ENCODE measurements at regions not wholly inside any gene's neighbourhood (a gene's known extent, or its start where the extent isn't known, plus 50 kb on each side); places are given as distances from the start of the nearest gene placed in this dataset.
"Not testable (repeated sequence)": the region's sequence is repeated elsewhere in the genome, so short reads cannot be mapped to it uniquely, and the experiment has no call there.

- no peak for DNase-seq
Observed at GRCh38 chr10:60508831-60509230, 119.2 kb upstream of the ANK3 start.

- DNase-seq = no peak
Observed at GRCh38 chr10:60508037-60508436, 118.4 kb upstream of the ANK3 start.

- DNase-seq = no peak
Observed at GRCh38 chr10:60502621-60503020, 112.9 kb upstream of the ANK3 start.

DNA sequence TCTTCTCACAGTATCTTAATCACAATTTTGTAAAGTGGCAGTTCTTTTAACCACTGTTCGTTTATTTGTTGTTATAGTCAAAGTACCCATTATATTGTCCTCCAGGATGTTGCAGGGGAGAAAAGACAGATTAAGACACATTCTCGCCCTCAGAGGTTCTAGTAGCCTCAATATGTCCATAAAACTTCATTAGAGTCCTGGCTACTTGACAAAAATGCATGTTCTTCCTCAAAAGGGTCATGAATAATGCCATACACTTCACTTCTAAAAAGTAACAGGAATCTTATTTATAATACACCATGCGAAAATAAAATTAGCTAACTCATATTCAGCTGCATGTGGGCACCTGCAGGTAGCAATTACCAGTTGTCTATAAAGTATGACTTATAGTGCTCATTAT is 109.3 kb upstream of the ANK3 start:
- no peak for DNase-seq

DNA sequence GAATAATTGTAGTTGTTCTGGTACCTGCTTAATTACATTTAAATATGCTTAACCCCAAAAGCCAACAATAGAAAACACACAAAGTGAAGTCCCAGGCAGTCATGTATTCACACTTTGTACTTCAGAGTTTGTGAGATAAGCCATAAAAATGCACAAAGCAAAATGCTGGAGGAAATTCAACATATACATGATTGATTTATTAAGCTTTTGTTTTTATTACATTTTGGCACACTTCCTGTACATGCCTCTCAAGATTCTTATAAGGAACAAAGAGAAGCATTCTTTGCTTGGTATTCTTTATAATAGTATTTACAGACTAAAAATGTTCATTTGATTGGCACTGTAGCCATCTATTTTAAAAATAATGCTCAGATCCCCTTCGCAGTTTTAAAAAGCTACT is 107.7 kb upstream of the ANK3 start:
- DNase-seq = no peak

DNA sequence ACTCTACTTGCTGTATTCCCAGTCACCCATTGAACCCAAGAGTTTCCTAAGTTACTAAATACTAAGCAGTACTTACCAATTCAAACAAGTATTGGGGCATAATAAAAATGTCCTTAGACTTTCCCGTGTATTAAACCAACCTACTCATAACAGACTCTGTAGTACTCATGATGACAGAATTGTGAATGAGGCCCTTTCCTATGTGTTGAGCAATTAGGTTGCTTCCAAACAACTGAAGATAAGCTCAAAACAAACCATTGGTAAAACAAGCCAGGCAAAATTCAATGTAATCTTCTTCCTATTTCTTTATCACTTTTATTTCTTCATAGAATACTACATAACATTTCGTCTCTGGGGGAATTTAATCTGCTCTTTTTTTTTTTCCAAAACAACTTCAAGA is 106.5 kb upstream of the ANK3 start:
- DNase-seq = no peak

DNA sequence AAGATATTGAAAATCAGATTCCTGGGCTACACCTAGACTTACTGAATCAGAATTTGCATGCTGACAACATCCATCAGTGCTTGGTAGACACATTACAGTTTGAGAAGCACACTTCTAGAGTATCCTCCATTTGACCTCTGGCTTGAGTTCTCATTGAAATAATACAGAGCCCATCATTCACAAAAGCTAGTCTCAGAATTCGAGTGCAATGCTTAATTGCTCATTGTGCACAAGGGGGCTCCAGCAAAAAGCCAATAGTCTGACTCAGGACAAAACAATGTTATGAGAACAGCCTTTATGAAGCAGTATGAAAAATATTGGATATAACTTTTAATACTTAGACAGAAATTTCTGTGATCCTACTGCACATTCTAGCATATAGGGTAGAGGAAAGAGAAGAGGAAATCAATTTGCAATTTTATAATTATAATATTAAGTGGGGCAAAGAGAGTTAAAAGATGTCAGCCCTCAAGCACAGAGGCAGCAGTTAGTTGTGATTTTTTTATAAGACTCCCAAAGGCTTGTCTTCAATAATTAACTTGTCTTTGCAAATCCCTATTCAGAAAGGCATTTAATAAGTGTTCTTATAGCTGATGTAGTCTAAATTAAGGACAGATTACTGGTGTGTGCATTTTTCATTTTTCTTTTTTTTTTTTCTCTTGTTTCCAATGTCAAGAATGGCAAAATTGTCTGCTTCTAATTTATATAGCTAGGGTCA is 105.8 kb upstream of the ANK3 start:
- no peak for DNase-seq

DNA sequence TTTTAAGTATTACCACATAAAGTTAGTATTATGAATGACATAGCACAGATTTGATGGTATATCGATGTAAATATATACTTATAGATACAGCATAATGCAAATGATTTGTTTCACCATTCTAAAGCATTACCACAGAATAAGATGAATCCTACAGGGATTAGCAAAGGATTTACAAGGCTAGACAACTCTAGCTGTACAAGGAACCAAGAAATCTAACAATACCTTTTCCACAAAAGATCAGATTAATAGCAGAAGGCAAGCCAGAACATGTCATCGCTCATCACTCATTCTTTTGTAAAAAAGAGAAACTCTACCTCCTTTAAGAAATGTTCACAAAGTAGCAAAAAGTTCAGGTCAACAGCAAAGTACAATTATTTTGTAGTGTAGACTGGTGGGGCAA is 105.1 kb upstream of the ANK3 start:
- DNase-seq = no peak

DNA sequence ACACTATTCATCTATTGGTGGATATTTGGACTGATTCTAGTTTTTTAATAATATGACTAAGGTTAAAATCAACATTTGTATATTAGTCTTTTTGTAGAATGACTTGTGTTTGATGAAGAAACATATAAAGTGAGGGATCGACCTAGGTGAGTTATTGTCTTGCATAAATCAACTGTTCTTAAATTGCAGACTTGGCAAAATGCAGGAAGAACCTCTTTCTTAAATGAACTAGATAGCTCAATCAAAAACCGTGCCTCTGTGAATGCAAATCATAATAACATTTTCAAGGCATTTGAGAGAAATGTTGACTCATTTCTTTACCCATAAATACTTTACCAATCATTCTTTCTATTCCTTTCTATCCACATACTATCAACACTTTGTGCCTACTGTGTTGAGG is 101.5 kb upstream of the ANK3 start:
- DNase-seq = no peak

DNA sequence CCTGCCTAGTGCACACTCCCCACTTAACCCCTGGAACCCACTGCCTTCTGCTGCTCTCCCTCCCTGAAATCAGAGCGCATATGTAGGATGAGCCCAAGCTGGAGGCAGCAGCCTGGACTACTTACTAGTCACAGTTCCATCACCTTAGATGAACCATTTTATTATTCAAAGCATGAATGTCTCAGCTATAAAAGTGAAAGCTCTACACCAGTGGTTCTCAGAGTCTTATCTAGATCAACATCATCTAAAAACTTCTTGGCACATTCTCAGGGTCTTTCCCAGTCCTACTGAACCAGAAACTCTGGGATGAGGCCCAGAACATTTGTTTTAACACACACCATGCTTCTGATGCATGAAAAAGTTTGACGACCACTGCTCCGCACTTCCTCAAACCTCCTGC is 100.3 kb upstream of the ANK3 start:
- DNase-seq = no peak

- DNase-seq = no peak
Observed at GRCh38 chr10:60488111-60488669, 98.5 kb upstream of the ANK3 start.

GRCh38 chr10:60487543-60487942 is 97.9 kb upstream of the ANK3 start:
- no peak for DNase-seq

DNA sequence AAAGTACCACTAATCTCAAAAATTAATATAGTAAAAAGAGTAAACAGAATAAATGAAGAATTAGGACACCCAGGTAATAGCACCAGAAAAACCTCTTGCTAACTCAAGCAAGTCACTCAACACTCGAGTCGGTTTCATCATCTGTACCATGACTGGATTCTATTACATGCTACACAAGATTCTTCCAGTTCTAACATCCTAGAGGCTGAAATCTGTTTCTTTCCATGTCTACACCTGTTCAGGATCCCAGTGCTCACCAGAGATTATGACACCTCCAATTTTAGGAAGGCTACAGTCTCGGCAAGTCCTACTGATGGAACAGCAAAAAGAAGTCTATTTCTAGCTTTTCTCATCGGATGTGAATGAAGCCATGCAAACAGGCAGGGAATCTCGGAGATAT is 95.3 kb upstream of the ANK3 start:
- DNase-seq = no peak

DNA sequence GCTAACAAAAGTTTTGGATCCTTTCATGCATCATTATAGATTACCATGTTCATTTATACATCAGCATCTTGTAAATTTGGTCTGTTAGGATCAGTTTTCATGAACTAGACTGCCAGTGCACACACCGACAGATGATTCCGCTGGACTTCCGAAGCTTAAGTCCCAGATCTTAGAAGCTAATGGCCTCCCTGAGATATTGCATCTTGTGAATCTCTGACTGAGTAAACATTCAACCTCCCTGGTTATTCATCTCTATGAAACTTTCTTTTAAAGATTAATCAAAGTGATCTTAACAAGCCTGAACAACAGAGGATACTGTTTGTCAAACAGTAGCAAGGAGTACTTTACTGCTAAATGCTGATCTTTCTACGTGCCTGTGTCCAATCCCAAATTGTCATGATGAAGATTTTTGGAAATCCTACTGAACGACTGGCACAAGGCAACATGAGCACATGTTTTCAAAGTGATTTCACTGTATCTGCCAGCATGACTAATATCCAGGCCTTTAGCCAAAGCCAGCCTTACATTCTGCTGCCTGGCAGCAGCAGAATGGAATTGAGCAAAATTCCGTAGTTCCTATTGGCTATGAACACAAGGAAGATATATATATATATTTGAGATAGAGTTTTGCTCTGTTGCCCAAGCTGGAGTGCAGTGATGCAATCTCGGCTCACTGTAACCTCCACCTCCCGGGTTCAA is 91.3 kb upstream of the ANK3 start:
- no peak for DNase-seq

GRCh38 chr10:60479305-60480020 is 89.8 kb upstream of the ANK3 start:
- DNase-seq = no peak

- no peak for DNase-seq
Observed at GRCh38 chr10:60476451-60476850, 86.8 kb upstream of the ANK3 start.

DNA sequence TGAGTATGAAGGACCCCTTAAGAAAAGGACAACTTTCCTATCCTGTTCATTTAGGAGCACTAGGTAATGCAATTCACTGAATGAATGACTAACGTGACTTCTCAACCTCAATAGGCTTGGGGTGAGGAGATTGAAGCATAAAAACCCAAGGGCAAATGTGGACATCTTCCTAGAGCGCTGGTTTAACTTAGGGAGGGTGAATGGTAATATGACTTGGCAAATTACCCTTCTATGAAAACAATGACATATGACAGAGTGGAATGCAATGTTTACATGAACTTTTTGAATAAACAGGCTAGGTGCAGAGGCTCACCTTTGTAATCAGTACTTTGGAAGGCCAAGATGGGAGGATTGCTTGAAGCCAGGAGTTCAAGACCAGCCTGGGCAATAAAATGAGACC is 83.9 kb upstream of the ANK3 start:
- DNase-seq = no peak

DNA sequence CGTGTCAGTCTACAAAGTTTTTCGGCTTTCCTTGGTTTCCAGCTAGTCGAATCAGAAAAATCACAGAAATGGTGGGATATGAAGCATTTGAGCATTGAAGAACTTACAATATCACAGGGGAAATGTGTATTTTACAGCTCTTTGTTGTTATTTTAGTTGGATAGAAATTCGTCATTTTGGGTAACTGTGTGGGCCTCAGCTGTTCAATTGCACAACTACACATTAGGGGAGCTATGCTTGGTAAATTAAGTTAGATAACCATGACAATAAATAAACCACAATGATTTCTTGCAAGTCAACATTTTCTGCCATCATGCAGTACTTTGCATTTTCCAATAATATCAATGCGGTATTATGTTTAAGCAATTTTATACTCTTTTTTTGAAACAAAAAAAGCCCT is 80.4 kb upstream of the ANK3 start:
- DNase-seq = no peak

DNA sequence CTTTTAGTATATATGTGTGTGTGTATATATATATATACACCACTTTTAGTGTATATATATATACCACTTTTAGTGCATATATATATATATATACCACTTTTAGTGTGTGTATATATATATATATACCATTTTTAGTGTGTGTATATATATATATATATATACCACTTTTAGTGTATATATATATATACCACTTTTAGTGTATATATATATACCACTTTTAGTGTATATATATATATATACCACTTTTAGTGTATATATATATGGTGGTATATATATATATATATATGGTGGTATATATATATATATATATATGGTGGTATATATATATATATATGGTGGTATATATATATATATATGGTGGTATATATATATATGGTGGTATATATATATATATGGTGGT is 79.5 kb upstream of the ANK3 start:
- not testable (repeated sequence) for DNase-seq

DNA sequence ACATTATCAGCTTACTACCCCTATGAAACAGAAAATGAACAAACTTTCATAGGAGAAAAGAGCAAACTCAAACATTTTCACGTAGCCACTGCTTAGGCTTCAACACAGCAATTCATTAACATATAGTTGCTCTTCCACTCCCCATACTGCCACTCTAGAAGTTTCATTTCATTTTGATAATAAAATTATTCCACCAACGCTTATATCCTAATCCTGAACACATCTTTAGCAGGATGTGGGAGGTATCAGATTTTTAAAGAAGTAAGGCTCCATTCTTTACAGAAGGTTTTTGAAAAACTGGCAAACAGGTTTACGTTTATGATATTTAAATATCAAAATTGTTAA is 77.5 kb upstream of the ANK3 start:
- DNase-seq = no peak

- DNase-seq = no peak
Observed at GRCh38 chr10:60466267-60467201, 76.9 kb upstream of the ANK3 start.

- DNase-seq = no peak
Observed at GRCh38 chr10:60465801-60466200, 76.1 kb upstream of the ANK3 start.

DNA sequence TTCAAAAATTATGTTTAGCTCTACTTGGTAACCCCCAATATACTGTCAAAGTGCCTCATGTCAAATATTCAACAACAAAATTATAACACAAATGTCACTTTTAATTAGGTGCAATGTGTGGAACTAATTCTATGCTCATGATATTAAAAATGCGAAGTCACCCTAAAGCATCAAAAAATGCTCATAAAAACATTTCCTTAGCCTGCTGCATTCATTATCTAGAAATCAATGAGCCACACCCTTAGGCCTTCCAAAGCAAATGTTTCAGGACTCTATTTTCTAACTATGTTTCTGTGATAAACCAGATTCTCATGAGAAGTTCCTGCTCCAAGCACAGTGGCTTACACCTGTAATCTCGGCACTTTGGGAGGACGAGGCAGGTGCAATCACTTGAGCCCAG is 75.0 kb upstream of the ANK3 start:
- no peak for DNase-seq
